ENCODE measurements at regions not wholly inside any gene's neighbourhood (a gene's known extent, or its start where the extent isn't known, plus 50 kb on each side); places are given as distances from the start of the nearest gene placed in this dataset.

GRCh38 chr2:156151351-156151750, 181.2 kb downstream of the NR4A2 start (continued):
- TF ChIP-seq MLX (CRISPR knock-in tag; IDR thresholded peaks at IDR 0.05), result no peak

GRCh38 chr2:156147594-156148330, 184.8 kb downstream of the NR4A2 start:
- H3K4me1 Mint-ChIP-seq, result peaks cover 4% of the 10 kb centered on the region; the same call in 1 of the 2 replicates
- TF ChIP-seq TCF7 (CRISPR knock-in tag; IDR thresholded peaks at IDR 0.05; ENCODE audit: low read depth) (no peak), ERG (CRISPR knock-in tag; IDR thresholded peaks at IDR 0.05) (no peak), ZNF232 (CRISPR knock-in tag; IDR thresholded peaks at IDR 0.05) (no peak), SMAD3 (CRISPR knock-in tag; IDR thresholded peaks at IDR 0.05; ENCODE audit: borderline replicate concordance) (no peak), ZNF532 (CRISPR knock-in tag; IDR thresholded peaks at IDR 0.05; ENCODE audit: borderline replicate concordance) (no peak), NR3C1 (CRISPR knock-in tag; conservative IDR thresholded peaks at IDR 0.05; ENCODE audit: low read depth) (no peak), IRF1 (CRISPR knock-in tag; IDR thresholded peaks at IDR 0.05) (no peak), FOXJ3 (CRISPR knock-in tag; IDR thresholded peaks at IDR 0.05; ENCODE audit: borderline replicate concordance) (no peak), GTF2I (CRISPR knock-in tag; conservative IDR thresholded peaks at IDR 0.05) (no peak), NR1H2 (CRISPR knock-in tag; IDR thresholded peaks at IDR 0.05) (no peak), ZNF416 (CRISPR knock-in tag; IDR thresholded peaks at IDR 0.05) (no peak), NR2C2 (CRISPR knock-in tag; IDR thresholded peaks at IDR 0.05) (no peak), E2F1 (CRISPR knock-in tag; IDR thresholded peaks at IDR 0.05) (no peak), ZNF512 (CRISPR knock-in tag; IDR thresholded peaks at IDR 0.05; ENCODE audit: borderline replicate concordance) (no peak), AFF4 (CRISPR knock-in tag; IDR thresholded peaks at IDR 0.05; ENCODE audit: borderline replicate concordance) (no peak), ATF3 (CRISPR knock-in tag; conservative IDR thresholded peaks at IDR 0.05) (no peak), MAX (CRISPR knock-in tag; IDR thresholded peaks at IDR 0.05) (no peak), SOX15 (CRISPR knock-in tag; IDR thresholded peaks at IDR 0.05) (no peak), ELF4 (CRISPR knock-in tag; IDR thresholded peaks at IDR 0.05; ENCODE audit: low read depth) (no peak)
- H3K4me3 Mint-ChIP-seq, result no peak overlapping the region
- ATAC-seq, result no peak
- ChIA-PET POLR2A (no interaction called here), CTCF (no interaction called here)
- no peaks in the 10 kb centered on the region for H3K27me3 Mint-ChIP-seq (ENCODE audit: low read depth)
- DNase-seq (ENCODE audit: low spot score), result no peak
- H3K27ac Mint-ChIP-seq, result no peak overlapping the region
- H3K36me3 Mint-ChIP-seq, result peaks cover 17% of the 10 kb centered on the region
- H3K9me3 Mint-ChIP-seq, result peaks cover 21% of the 10 kb centered on the region
